AG10803 (cell line): ENCODE measurements at regions not wholly inside any gene's neighbourhood (a gene's known extent, or its start where the extent isn't known, plus 50 kb on each side); places are given as distances from the start of the nearest gene placed in this dataset.
A peak's percentile ranks its signal among the peaks of the same experiment; 100 is the strongest.

Experiments used
- DNase-seq: peaks from one replicate; pipeline ENCODE4 v3.0.0; 2010; ENCODE audit warnings: low read depth
- H3K4me3 ChIP-seq: 2 replicates; pipeline ENCODE4 v1.5.1; 2011; ENCODE audit warnings: mild to moderate bottlenecking, low read length, control low read depth
- CTCF ChIP-seq: conservative IDR thresholded peaks from 2 replicates; pipeline ENCODE4 v1.5.1; 2011; ENCODE audit warnings: mild to moderate bottlenecking, low read length, control low read depth, inconsistent platforms

DNA sequence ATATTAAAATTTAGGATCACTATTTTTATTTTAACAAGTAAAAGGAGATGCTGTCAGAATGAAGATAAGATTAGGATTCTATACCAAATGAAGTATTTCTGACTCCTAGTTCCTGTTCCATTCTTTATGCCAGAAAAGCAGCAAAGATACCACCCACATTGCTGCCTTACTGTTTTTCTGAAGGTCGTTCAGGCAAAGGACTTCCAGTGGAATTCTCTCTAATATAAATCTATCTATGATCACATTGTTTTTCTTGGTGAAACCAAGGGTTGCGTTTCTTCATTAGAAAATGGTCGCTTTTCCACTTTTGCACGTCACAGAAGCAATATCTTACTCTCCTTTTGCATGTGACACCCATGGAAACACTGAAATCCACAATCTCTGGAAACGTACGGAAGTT lies 594.8 kb upstream of the ADGRL2 start:
- no peak overlapping the region for H3K4me3 ChIP-seq
- no peak for TF ChIP-seq CTCF
- DNase-seq = no peak

GRCh38 chr1:81201779-81202178 lies 599.0 kb upstream of the ADGRL2 start:
- no peak overlapping the region for H3K4me3 ChIP-seq
- no peak for TF ChIP-seq CTCF
- no peak for DNase-seq

- no peak for TF ChIP-seq CTCF
- DNase-seq = no peak
Observed at GRCh38 chr1:81197591-81197990, 603.1 kb upstream of the ADGRL2 start.

DNA sequence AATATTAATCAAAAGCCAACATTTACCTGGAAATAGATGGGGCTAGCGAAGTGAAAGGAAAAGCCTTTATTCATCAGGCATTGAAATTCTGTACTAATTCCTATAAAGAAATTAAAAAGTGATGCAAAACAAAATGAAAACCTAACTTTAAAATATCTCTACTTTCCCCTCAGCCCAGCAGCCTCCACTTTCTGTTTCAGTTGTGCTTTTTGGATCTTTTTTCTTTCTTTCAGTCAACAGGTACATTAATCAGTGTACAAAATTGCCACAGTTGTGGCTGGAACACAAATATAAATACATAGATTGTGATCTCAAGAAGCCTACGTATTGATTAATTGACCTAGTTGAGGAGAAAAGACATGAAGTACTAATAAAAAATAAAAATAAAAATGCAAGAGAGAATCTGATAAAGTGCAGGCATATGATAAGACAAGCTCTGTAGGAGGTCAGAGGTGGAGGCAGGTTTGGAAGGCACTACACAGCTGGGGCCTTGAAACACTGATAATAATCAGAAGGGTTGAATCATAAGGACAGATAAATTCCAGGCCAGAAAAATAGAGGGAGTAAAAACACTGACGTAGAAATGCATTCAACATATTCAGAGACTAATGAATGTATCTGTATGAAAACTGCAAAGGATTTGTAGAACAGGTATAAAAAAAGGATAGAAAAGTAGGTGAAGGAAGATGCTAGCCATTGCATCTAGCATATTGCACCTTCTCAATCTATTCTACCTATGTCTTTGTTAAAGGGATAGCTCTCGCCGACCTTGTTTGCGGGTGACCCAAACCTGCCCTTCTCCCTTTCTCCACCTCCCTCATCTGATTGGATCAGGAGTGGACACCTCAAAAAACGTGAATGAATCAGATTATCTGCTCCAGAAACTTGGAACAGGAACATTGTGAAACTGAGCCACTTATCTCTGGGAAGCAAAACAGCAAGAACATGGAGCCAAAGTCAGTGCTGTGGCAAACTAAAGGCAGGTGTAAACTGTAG lies 607.8 kb upstream of the ADGRL2 start:
- no peak for TF ChIP-seq CTCF
- no peak overlapping the region for H3K4me3 ChIP-seq
- DNase-seq = no peak

More at GRCh38 chr1:81197591-81197990, 603.1 kb upstream of the ADGRL2 start:
- H3K4me3 ChIP-seq = no peak overlapping the region

- no peak for DNase-seq
- no peak for TF ChIP-seq CTCF
- no peak overlapping the region for H3K4me3 ChIP-seq
Observed at GRCh38 chr1:81190003-81190402, 610.7 kb upstream of the ADGRL2 start.

DNA sequence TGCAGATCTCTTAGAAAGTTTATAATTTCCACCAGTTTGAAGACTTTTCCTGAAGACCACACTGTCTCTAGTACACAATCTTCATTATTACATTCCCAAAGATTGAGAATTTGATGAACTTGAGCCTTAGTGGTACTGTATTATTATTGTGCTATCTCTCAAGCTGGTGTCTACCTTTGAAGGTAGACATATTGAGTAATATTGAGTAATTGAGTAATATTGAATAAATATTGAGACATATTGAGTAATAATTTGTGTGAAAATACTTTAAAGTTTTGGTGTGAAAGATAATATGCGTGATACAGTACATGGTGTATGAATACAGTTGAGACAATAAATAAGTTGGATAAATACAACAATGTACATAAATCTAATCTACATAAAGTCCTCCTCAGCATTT lies 613.1 kb upstream of the ADGRL2 start:
- no peak for TF ChIP-seq CTCF
- DNase-seq = no peak
- H3K4me3 ChIP-seq = no peak overlapping the region

DNA sequence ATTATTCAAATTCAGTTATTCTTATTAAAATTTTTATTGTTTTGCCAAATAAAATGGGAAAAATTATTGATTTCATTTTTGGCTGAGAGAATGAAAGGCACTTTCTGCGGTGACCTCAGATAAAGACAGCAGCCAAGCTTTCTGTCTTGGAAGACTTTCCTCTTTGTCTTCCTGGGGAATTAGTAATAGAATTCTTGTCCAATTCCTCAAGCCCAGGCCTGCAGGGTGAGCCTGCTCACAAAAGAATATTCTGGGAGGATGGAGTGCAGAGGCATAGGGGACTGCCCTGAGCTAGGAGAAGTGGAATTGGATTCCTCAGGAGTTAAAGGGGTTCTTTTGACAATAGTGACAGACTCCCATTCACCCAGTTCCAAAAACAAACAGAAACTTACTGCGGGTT lies 614.5 kb upstream of the ADGRL2 start:
- DNase-seq = peak; percentile 4
- TF ChIP-seq CTCF = no peak
- H3K4me3 ChIP-seq = no peak overlapping the region
